B cell (primary cell): ENCODE measurements at regions not wholly inside any gene's neighbourhood (a gene's known extent, or its start where the extent isn't known, plus 50 kb on each side); places are given as distances from the start of the nearest gene placed in this dataset.

Experiments used
- CTCF ChIP-seq: fragments of 200-600 bp; IDR thresholded peaks from one replicate; pipeline ENCODE4 v1.8.0; 2022; ENCODE audit warnings: antibody characterized with exemption, mild to moderate bottlenecking
- EZH2 ChIP-seq: IDR thresholded peaks from 2 replicates; pipeline ENCODE4 v1.6.1; 2012; ENCODE audit warnings: borderline replicate concordance, low read depth, mild to moderate bottlenecking, moderate library complexity, low read length; ENCODE audit not compliant: insufficient read depth, poor library complexity, severe bottlenecking

DNA sequence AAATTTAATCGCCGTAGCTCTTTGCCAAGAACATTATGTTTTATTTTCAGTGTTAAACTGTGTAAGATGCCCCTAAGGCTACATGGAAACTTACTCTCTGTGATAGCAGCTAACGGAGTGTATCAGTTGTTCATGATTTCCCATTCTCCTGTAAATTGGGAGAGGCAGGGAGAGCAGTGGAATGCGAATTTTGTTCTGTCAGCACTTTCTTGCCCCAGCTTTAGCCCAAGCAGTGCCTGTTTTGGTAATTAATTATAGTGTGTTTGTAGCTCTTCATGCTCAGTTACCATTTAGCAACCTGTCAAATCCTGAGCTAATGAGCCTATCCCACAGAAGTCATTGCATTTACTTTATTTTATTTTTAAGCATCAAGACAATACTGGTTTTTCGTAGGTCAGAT, 475.1 kb upstream of the RBFOX1 start:
- TF ChIP-seq EZH2 (no peak), CTCF (no peak)
